Glutamatergic neuron (in vitro differentiated cells): ENCODE measurements at regions not wholly inside any gene's neighbourhood (a gene's known extent, or its start where the extent isn't known, plus 50 kb on each side); places are given as distances from the start of the nearest gene placed in this dataset.

ENCODE experiments used
- DNase-seq: peaks from one replicate; pipeline ENCODE4 v3.0.0; 2022
- H3K27ac Mint-ChIP-seq: one replicate; pipeline ENCODE4 v1.8.0; 2020; ENCODE audit warnings: mild to moderate bottlenecking, mixed read lengths, inconsistent platforms; ENCODE audit not compliant: unreplicated experiment
- H3K27me3 Mint-ChIP-seq: one replicate; pipeline ENCODE4 v1.8.0; 2020; ENCODE audit warnings: mild to moderate bottlenecking, moderate library complexity, mixed read lengths, inconsistent platforms; ENCODE audit not compliant: unreplicated experiment
- H3K36me3 Mint-ChIP-seq: one replicate; pipeline ENCODE4 v1.8.0; 2020; ENCODE audit warnings: mild to moderate bottlenecking, mixed read lengths, inconsistent platforms; ENCODE audit not compliant: unreplicated experiment
- H3K4me1 Mint-ChIP-seq: one replicate; pipeline ENCODE4 v1.8.0; 2020; ENCODE audit warnings: mild to moderate bottlenecking, low read depth, mixed read lengths, inconsistent platforms; ENCODE audit not compliant: unreplicated experiment
- H3K4me3 Mint-ChIP-seq: one replicate; pipeline ENCODE4 v1.8.0; 2020; ENCODE audit warnings: mild to moderate bottlenecking, mixed read lengths, inconsistent platforms; ENCODE audit not compliant: unreplicated experiment
- H3K9me3 Mint-ChIP-seq: one replicate; pipeline ENCODE4 v1.8.0; 2020; ENCODE audit warnings: mild to moderate bottlenecking, moderate library complexity, mixed read lengths, inconsistent platforms; ENCODE audit not compliant: unreplicated experiment
- CTCF ChIP-seq: fragments of 200-600 bp; sonication (generic); IDR thresholded peaks from one replicate; pipeline ENCODE4 v1.5.0; 2021; ENCODE audit not compliant: partially characterized antibody, unreplicated experiment

DNA sequence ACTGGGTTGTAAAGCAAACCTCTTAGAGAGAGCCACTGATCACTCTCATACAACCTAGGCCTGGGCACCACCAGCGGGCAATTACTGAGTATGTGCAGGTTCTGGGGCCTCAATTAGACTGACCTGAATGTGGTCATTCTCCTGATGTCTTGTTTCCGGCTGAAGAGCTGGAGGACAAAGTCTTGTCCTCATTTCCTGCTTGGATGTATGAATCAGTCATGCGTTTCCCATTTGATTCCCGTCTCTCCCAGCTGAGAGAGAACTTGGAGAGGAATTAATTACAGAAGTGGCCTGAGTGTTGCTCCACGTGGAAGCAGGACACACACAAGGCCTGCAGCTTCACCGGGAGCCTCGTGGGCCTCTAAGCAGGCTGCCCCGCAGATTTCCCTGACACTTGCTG is 799.3 kb upstream of the ARGLU1 start:
- Mint-ChIP-seq H3K9me3 (peaks cover 2% of the 10 kb centered on the region), H3K4me1 (no peaks in the 10 kb centered on the region), H3K27ac (no peak overlapping the region), H3K4me3 (no peak overlapping the region), H3K27me3 (no peaks in the 10 kb centered on the region), H3K36me3 (no peaks in the 10 kb centered on the region)
- TF ChIP-seq CTCF = no peak
- no peak for DNase-seq

- Mint-ChIP-seq H3K4me3 (no peak overlapping the region), H3K36me3 (no peaks in the 10 kb centered on the region), H3K4me1 (no peaks in the 10 kb centered on the region), H3K27me3 (no peaks in the 10 kb centered on the region), H3K27ac (no peak overlapping the region), H3K9me3 (peaks cover 2% of the 10 kb centered on the region)
- no peak for DNase-seq
- TF ChIP-seq CTCF = no peak
These were observed 797.7 kb upstream of the ARGLU1 start for GRCh38 chr13:107365466-107366215.

DNA sequence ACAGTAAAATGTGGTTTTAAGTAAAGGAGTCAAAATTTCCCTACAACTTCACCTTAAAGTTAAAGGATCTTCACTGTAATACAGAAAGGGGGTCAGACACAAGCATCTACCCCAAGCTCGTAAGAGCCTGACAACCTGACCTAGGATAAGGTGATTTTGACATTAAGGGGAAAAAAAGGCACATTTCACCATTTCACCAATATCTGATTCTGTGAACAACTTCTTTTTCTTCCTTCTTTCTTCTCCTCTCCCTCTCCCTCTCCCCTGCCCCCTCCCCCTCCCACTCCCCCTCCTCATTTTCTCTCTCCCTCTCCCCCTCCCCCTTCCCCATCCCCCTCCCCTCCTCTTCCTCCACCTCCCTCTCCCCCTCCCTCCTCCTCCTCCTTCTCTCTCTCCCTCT is 796.7 kb upstream of the ARGLU1 start:
- no peak for TF ChIP-seq CTCF
- Mint-ChIP-seq H3K9me3 (peaks cover 2% of the 10 kb centered on the region), H3K27me3 (no peaks in the 10 kb centered on the region), H3K36me3 (no peaks in the 10 kb centered on the region), H3K4me1 (no peaks in the 10 kb centered on the region), H3K27ac (no peak overlapping the region), H3K4me3 (no peak overlapping the region)
- no peak for DNase-seq

GRCh38 chr13:107361666-107362065 is 793.7 kb upstream of the ARGLU1 start:
- no peaks in the 10 kb centered on the region for H3K36me3 Mint-ChIP-seq
- H3K4me1 Mint-ChIP-seq = no peaks in the 10 kb centered on the region
- no peak for DNase-seq
- no peak overlapping the region for H3K27ac Mint-ChIP-seq
- H3K27me3 Mint-ChIP-seq = no peaks in the 10 kb centered on the region
- TF ChIP-seq CTCF = no peak
- H3K9me3 Mint-ChIP-seq = no peaks in the 10 kb centered on the region
- H3K4me3 Mint-ChIP-seq = no peak overlapping the region

DNA sequence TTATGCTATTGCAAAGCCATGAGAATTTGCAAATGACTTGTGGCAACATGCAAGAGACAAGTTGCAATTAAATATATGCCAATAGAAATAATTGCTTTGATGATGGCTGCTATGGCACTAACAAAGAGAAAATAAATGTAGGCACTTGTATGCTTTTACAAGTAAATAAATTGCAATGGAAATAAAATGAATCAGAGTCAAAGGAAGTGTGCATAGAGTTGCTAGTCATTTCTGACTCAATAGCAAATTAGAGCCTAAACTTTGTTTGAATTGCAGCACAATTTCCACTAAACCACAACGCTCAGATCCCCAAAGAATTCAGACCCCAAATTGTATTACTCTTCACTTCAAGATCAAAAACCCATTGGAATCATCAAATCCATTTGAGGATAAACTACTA is 792.1 kb upstream of the ARGLU1 start:
- H3K27ac Mint-ChIP-seq = no peak overlapping the region
- TF ChIP-seq CTCF = no peak
- H3K27me3 Mint-ChIP-seq = no peaks in the 10 kb centered on the region
- no peaks in the 10 kb centered on the region for H3K36me3 Mint-ChIP-seq
- peaks cover 2% of the 10 kb centered on the region for H3K9me3 Mint-ChIP-seq
- no peak for DNase-seq
- no peaks in the 10 kb centered on the region for H3K4me1 Mint-ChIP-seq
- no peak overlapping the region for H3K4me3 Mint-ChIP-seq
